Left ventricle myocardium inferior (tissue), 1 donor: ENCODE measurements at regions not wholly inside any gene's neighbourhood (a gene's known extent, or its start where the extent isn't known, plus 50 kb on each side); places are given as distances from the start of the nearest gene placed in this dataset.

Source experiments
- DNase-seq: peaks from one replicate; pipeline ENCODE4 v3.0.0-alpha.2; 2020
- H3K27ac ChIP-seq: fragments of 200-600 bp; replicated peaks from 2 replicates; pipeline ENCODE4 v1.8.0; 2021
- H3K27me3 ChIP-seq: fragments of 200-600 bp; 2 replicates; pipeline ENCODE4 v1.8.0; 2021; ENCODE audit warnings: low read depth
- H3K36me3 ChIP-seq: fragments of 200-600 bp; 2 replicates; pipeline ENCODE4 v1.8.0; 2021
- H3K4me1 ChIP-seq: fragments of 200-600 bp; 2 replicates; pipeline ENCODE4 v1.8.0; 2021
- H3K4me3 ChIP-seq: fragments of 200-600 bp; 2 replicates; pipeline ENCODE4 v1.8.0; 2021; ENCODE audit warnings: mild to moderate bottlenecking, moderate library complexity
- H3K9me3 ChIP-seq: fragments of 200-600 bp; replicated peaks from 2 replicates; pipeline ENCODE4 v1.8.0; 2021
- CTCF ChIP-seq: fragments of 200-600 bp; IDR thresholded peaks from 2 replicates; pipeline ENCODE4 v1.8.0; 2021; ENCODE audit warnings: antibody characterized with exemption, mild to moderate bottlenecking, borderline replicate concordance
- intact Hi-C: fragments of 100-400 bp; cut with micrococcal nuclease; formaldehyde crosslinking; loops from one replicate; pipeline ENCODE4 v1.11.0; 2022
- donor health status: DM: no; HTN: yes; CAD: no; lungs with severe emphysema.

GRCh38 chr10:130393342-130393741, 257.2 kb downstream of the GLRX3 start:
- Histone ChIP-seq H3K27me3 (peaks cover 22% of the 10 kb centered on the region), H3K4me3 (no peak overlapping the region), H3K27ac (no peak overlapping the region), H3K4me1 (no peaks in the 10 kb centered on the region), H3K36me3 (no peaks in the 10 kb centered on the region), H3K9me3 (peaks cover 36% of the 10 kb centered on the region)
- DNase-seq, result no peak
- TF ChIP-seq CTCF, result no peak
- intact Hi-C loops, result no loop called here

GRCh38 chr10:130394832-130395231, 258.6 kb downstream of the GLRX3 start:
- Histone ChIP-seq H3K27ac (no peak overlapping the region), H3K27me3 (peaks cover 19% of the 10 kb centered on the region), H3K4me3 (no peak overlapping the region), H3K4me1 (no peaks in the 10 kb centered on the region), H3K9me3 (peaks cover 34% of the 10 kb centered on the region), H3K36me3 (no peaks in the 10 kb centered on the region)
- no peak for DNase-seq
- TF ChIP-seq CTCF, result no peak
- intact Hi-C loops, result no loop called here

- H3K27me3 ChIP-seq, result peaks cover 18% of the 10 kb centered on the region
- no peaks in the 10 kb centered on the region for H3K4me1 ChIP-seq
- H3K36me3 ChIP-seq, result no peaks in the 10 kb centered on the region
- H3K27ac ChIP-seq, result no peak overlapping the region
- no peak for TF ChIP-seq CTCF
- intact Hi-C loops, result no loop called here
- H3K4me3 ChIP-seq, result no peak overlapping the region
- peaks cover 34% of the 10 kb centered on the region for H3K9me3 ChIP-seq
- DNase-seq, result no peak
Observed at GRCh38 chr10:130395248-130395936, 259.2 kb downstream of the GLRX3 start.

- no peaks in the 10 kb centered on the region for H3K36me3 ChIP-seq
- peaks cover 24% of the 10 kb centered on the region for H3K27me3 ChIP-seq
- H3K4me1 ChIP-seq, result no peaks in the 10 kb centered on the region
- intact Hi-C loops, result no loop called here
- no peak overlapping the region for H3K27ac ChIP-seq
- TF ChIP-seq CTCF, result no peak
- no peak for DNase-seq
- H3K4me3 ChIP-seq, result no peak overlapping the region
- peaks cover 34% of the 10 kb centered on the region for H3K9me3 ChIP-seq
Observed at GRCh38 chr10:130396044-130396443, 259.9 kb downstream of the GLRX3 start.

GRCh38 chr10:130398090-130398994, 262.2 kb downstream of the GLRX3 start:
- Histone ChIP-seq H3K27me3 (peaks cover 33% of the 10 kb centered on the region), H3K9me3 (peaks cover 34% of the 10 kb centered on the region), H3K4me1 (no peaks in the 10 kb centered on the region), H3K36me3 (no peaks in the 10 kb centered on the region), H3K4me3 (no peak overlapping the region), H3K27ac (no peak overlapping the region)
- no peak for TF ChIP-seq CTCF
- no peak for DNase-seq
- intact Hi-C loops, result no loop called here
